Stimulated activated CD8-positive, alpha-beta memory T cell treated with anti-CD3 and anti-CD28 coated beads, Interleukin-4, amount 100 ng/mL, for 1 hour (primary cell): ENCODE measurements at regions not wholly inside any gene's neighbourhood (a gene's known extent, or its start where the extent isn't known, plus 50 kb on each side); places are given as distances from the start of the nearest gene placed in this dataset.
"Not testable (repeated sequence)": the region's sequence is repeated elsewhere in the genome, so short reads cannot be mapped to it uniquely, and the experiment has no call there.

ENCODE experiments used
- DNase-seq, 2 donors: peaks; one replicate each; pipeline ENCODE4 v3.0.0-alpha.2; 2020; ENCODE audit warnings: low read depth in 2 of 2, low spot score in 1 of 2

DNA sequence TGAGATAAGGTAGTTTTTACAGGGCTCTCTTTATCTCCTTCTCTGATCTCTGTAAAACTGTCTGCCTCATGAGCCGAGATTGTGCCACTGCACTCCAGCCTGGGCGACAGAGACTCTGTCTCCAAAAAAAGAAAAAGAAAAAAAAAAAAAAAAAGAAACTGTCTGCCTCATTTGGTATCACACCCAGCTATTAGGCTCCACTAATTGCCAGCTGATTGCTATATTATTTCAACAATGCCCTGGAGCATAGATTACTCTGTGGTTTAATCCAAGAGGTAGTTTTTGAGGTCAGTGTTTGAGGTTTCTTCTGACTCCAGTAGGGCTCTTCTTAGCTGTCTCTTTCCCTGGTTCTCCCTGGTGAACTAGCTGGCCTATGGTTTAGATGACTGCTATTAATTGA, 268.1 kb upstream of the PLPP4 start:
- DNase-seq = no peak

DNA sequence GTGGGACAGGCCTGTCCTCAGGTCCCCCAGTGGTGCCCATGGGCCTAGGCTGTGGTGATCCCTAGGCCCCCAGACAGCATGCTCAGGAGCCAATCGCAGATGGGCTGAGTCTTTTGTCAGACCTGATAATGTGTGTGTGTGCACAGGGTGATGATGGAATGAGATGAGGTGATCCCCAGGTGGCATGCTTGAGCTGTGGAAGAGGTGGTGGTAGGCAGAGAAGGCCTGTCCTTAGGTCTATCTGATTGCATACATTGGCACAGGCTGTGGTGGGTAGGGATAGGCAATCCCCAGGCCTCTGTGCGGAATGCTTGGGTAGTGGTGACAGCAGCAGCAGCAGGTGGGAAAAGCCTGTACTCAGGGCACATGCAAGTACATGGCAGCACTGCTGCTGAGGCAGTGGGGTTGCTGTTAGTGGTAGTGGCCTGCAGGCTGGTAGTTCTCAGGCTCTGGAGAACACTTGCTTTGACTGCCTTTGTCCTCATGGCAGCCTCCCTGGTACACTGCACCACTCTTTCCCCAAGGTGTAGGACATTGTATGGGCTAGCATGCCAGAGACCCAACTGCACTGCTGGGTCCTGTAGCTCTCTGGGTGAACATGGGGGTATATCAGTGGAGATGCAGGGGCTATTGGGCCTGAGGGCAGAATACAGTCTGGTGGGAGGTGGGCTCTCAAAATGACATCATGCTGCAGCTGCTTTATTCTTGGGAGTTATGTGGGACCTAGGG, 260.9 kb upstream of the PLPP4 start:
- DNase-seq = no peak

GRCh38 chr10:120204877-120205276, 252.2 kb upstream of the PLPP4 start:
- DNase-seq = no peak

DNA sequence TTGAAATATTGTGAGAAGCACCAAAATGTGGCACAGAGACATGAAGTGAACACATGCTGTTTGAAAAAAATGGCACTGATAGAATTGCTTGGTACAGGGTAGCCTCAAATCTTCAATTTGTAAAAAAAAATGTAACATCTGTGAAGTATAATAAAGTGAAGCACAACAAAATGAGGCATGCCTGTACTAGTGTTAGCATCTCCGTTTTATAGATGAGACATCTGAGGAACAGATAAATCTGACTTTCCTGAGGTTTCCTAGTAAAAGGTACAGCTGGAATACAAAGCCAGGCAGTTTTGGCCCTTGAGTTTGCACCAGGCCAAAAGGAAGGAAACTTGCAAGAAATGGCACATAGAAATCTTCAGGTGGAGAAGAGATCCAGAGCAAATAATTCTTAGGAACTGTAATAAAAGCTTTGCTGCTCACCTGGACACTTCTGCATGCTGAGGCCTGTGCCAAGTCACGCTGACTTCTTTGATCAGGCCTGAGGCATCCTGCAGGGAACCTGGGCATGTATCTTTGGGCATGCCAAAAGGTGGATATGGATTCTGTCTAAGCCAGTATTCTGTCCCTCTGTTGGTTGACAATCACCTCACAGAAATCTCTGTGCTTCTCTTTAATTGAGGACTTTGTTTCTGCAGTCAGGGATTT, 251.5 kb upstream of the PLPP4 start:
- DNase-seq = no peak

- DNase-seq = no peak
Measured at GRCh38 chr10:120208488-120208887, 248.5 kb upstream of the PLPP4 start.

GRCh38 chr10:120209124-120209762, 247.8 kb upstream of the PLPP4 start:
- no peak for DNase-seq

DNA sequence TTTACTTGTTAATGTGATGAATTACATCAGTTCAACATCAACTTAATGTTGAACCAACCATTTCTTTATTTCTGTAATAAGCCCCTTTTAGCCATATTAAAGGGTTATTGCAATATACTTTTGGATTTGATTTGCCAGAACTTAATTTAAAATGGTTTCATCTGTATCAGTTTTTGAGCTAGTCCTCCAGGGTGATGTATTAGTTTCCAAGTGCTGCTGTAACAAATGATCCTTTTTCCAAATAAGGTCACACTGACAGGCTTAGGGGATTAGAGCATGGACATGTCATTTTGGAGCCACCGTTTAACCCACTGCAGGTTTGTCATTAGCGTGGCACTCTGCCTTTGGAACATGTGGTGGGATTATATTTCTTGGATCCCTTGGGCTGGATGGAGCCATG, 244.8 kb upstream of the PLPP4 start:
- no peak for DNase-seq

DNA sequence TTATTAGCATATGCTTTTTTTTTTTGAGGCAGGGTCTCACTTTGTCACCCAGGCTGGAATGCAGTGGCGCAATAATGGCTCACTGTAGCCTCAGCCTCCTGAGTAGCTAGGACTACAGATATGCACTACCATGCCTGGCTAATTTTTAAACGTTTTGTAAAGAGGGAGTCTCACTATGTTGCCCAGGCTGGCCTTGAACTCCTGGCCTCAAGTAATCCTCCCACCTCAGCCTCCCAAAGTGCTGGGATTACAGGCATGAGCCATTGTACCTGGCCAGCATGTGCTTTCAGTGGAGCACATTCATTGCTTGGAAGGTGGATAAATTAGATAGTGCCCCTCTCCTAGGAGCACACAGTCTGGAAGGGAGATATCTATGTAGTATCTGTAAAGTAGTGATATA, 243.7 kb upstream of the PLPP4 start:
- DNase-seq = not testable (repeated sequence)

DNA sequence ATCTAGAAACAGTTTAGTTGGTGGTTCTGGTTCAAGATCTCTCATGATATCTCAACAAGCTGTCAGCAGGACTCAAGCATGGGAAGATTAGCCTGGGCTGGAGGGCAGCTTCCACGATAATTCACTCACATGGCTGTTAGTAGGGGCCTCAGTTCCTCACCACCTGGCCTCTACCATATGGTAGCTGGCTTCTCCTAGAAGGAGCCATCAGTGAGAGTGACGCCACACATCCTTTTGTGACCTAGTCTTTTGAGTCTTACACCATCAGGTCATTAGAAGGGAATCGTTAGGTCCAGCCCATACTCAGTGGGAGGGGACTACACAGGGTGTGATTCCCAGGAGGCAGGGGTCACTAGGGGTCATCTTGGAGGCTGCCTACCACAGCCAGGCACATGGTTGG, 239.3 kb upstream of the PLPP4 start:
- no peak for DNase-seq

DNA sequence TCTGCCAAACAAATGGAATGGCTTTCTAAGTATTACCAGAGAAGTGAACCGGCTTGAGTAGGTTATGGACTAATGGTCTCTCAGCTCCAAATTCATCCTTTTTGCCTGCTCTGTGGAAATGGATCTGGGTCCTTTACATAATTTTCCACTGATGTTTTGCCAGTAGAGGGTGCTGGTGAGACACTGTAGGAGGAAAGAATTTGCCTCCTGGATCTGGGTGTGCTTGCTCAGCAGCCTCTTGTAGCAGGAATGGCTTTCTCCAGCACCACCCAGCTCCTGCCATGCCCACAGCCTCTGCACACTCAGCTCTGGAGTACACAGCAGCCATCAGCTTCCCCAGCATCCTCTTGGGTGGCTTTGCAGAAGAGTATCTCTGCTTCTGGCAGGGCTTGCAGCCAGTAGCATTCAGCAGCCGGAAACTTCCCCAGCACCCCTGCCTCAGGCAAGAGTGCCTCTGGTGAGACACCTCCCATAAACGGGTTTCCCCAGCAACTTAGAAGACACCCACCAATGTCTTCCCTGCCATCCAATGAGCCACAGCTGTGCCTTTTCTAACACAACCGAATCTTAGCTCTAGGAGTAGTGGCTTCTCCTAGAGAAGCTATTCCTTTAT, 235.0 kb upstream of the PLPP4 start:
- no peak for DNase-seq

GRCh38 chr10:120229641-120230040, 227.4 kb upstream of the PLPP4 start:
- DNase-seq = no peak

DNA sequence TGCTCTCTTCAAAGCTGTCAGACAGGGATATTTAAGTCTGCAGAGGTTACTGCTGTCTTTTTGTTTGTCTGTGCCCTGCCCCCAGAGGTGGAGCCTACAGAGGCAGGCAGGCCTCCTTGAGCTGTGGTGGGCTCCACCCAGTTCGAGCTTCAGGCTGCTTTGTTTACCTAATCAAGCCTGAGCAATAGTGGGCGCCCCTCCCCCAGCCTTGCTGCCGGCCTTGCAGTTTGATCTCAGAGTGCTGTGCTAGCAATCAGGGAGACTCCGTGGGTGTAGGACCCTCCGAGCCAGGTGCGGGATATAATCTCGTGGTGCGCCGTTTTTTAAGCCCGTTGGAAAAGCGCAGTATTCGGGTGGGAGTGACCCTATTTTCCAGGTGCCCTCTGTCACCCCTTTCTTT, 217.3 kb upstream of the PLPP4 start:
- DNase-seq = not testable (repeated sequence)

DNA sequence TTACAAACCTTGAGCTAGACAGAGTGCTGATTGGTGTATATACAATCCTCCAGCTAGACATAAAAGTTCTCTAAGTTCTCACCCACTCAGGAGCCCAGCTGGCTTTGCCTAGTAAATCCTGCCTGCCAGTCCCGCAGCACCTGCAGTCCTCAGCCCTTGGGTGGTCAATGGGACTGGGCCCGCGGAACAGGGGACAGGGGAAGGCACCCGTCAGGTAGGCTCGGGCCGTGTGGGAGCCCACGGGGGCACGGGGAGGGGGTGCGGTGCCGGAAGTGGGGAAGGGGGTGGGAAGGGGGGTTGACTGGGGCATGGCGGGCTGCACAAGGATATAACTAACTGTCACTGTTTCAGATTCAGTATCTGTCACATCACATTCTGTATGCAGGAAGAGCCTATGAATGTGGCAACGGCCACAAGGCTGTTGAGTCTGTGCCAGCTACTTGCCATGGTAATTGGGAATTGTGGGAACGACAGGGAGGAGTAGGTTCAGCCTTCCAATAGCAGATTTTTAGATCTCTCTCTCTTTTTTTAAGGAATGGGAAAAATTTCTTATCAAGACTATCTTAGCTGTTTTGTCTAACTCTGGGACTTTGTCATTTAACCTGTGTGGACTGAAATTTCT, 205.1 kb upstream of the PLPP4 start:
- DNase-seq = no peak

GRCh38 chr10:120253131-120253530, 203.9 kb upstream of the PLPP4 start:
- no peak for DNase-seq

DNA sequence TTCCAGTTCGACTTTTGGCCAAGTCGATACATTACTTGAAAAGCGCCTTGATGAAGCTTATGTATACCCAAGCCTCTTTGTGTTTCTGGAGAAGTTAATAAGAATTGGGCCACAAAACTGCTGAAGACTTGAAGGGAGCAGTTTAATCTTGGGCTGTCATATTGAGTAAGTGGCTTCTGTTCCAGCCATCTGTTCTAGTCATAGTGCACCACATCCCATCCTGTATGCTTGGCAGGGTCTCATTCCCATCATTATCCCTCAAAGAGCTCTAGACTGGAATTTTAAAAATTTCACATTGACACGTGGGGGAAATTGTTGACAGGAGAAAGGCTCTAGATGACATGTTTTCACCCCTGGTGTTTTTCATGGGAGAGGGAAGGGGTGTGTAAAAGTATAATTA, 196.6 kb upstream of the PLPP4 start:
- DNase-seq = no peak

DNA sequence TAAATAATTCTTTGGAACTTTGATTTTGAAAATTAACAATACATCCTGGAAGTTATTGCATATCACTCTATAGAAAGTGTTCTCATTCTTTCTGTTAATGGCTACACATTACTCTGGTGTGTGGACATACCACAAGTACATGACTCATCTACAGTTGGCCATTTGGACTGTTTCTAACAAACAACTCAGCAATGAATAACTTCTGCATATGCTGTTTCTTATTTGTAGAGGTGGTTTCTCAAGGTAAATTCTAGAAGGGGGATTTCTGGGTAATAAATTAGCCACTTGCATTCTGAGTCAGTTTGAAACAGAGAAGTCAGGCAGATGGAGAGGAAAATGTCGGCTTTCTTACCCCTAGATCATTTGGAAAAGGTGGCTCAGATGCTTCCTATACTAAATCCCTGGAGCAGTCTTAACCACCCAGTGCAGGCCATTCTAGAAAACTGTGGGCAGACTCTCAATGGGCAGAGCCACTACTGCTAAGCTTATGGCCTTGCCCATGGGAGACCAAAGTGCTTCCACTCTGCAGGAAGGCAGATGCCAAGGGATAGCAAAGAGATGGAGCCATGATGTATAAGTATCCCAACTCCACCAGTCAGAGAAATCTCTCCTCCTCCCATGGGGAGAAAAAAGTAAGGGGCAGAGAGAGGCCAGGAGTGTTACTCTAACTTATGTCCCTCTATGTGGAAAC, 194.0 kb upstream of the PLPP4 start:
- DNase-seq = no peak

DNA sequence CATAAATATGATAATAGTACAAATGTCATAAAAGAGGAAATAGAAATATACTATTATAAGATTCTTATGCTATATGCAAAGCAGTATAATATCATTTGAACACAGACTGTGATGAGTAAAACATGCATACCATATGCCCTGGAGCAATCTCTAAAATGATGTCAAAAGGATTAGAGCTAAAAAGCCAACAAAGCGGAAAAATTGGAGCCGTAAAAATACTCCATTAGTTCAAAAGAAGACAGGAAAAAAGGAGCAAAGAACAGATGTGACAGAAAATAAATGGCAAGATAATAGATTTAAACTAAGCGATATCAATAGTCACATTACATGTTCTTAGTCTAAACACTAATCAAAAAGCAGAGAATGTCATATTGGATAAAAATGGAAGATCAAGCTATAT, 191.0 kb upstream of the PLPP4 start:
- DNase-seq = no peak

DNA sequence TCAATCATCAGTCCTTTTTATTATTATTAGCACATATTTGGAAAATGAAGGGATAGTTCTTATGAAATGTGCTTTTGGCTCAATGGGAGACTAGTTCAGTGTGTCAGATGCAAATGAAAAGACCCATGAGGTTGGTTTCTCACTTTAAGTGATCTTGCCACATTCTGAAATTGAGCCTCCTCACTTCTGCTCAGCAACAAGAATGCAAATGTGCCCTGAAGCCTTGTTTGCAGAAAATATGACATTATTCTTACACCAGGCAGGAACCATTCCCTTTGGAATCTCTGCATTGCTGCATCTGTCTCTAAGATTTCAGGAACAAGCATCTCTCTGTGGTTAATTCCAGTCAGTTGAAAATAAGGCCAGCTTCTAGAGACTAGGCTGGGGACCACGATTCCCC, 186.1 kb upstream of the PLPP4 start:
- DNase-seq = no peak

DNA sequence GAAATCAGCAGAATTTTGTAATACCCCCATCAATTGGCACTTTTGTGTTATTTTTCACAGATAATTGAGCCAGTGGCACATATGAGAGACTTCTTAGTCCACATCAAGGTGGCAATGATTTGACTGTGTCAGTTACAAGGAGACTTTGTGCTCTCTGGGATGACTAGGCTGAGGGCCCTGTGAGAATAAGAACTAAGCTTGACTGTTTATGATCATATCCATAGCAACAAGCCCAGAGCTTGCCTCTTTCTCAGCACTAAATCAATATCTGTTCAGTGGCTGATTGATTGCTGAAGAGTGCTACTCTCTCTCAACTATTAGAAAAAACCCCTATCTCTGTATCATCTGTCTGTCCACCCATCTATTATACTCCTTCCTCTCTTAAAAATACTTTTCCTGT, 185.3 kb upstream of the PLPP4 start:
- DNase-seq = no peak

- no peak for DNase-seq
Measured at GRCh38 chr10:120272350-120272749, 184.7 kb upstream of the PLPP4 start.

- DNase-seq = no peak
Measured at GRCh38 chr10:120278069-120278468, 179.0 kb upstream of the PLPP4 start.
